ENCODE measurements at regions not wholly inside any gene's neighbourhood (a gene's known extent, or its start where the extent isn't known, plus 50 kb on each side); places are given as distances from the start of the nearest gene placed in this dataset.

- DNase-seq, result no peak
These were observed 183.5 kb upstream of the AFDN start for GRCh38 chr6:167643223-167643622.

DNA sequence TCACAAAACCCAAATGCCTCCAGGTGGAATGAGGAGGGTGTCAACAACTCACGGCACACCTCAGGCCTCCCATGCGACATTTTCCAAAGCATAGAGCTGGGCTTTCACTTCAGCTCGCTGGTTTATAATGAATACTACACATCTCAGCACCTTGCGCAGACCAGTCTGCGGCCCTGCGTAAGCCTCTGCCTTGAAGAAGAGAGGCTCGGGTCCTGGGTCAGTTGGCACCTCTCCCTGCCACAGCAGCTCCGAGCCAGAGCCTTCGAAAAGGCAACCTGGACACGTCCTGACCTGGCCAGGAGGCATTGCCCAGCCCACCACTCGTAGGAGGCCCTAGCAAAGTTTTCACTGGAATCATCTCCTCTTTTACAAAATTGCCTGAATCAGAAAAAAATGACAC is 183.0 kb upstream of the AFDN start:
- DNase-seq, result no peak

GRCh38 chr6:167644412-167645132 is 182.1 kb upstream of the AFDN start:
- DNase-seq, result no peak

DNA sequence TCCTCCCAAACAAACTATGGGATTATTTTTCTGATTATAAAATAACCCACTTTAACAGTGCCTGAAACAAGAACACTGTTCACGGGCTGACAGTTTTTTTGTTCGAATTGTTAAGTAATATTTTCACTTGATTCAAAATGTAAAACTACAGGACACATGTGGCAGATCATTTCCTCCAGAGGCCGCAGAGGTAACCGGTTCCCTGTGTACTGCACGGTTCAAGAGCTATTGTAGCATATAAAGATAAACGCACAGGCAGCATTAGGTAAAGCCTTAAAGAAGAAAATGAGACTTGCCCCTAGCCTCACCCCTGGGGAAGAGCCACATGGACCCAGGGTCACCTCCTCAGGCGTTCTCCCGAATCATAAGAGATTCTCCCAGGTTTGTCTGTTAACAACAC is 181.3 kb upstream of the AFDN start:
- no peak for DNase-seq

- DNase-seq, result no peak
These were observed 179.4 kb upstream of the AFDN start for GRCh38 chr6:167647306-167647705.

DNA sequence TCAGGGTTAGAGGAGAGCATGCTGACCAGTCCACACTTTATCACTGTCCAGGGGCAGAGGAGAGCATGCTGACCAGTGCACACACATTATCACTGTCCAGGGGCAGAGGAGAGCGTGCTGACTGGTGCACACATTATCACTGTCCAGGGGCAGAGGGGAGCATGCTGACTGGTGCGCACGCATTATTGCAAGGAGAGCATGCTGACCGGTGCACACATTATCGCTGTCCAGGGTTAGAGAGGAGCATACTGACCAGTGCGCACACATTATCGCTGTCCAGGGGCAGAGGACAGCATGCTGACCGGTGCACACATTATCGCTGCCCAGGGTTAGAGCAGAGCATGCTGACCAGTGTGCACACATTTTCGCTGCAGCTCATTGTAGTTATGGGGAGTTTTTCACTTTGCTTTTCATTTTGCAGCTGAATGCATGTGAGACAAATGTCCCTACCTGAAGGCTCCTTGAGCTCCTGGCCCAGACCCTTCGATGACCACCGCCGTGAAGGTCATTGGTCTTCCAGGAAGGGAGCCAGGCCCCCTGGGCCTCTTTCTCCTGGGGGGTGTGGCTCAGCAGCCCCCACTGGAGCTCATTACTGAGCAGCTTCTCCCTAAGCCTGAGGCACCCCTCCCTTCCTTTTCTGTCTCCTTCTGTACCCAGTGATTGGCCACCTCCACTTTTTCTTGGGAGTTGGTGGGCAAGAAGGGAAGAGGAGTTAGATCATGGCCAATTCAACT is 178.8 kb upstream of the AFDN start:
- no peak for DNase-seq

DNA sequence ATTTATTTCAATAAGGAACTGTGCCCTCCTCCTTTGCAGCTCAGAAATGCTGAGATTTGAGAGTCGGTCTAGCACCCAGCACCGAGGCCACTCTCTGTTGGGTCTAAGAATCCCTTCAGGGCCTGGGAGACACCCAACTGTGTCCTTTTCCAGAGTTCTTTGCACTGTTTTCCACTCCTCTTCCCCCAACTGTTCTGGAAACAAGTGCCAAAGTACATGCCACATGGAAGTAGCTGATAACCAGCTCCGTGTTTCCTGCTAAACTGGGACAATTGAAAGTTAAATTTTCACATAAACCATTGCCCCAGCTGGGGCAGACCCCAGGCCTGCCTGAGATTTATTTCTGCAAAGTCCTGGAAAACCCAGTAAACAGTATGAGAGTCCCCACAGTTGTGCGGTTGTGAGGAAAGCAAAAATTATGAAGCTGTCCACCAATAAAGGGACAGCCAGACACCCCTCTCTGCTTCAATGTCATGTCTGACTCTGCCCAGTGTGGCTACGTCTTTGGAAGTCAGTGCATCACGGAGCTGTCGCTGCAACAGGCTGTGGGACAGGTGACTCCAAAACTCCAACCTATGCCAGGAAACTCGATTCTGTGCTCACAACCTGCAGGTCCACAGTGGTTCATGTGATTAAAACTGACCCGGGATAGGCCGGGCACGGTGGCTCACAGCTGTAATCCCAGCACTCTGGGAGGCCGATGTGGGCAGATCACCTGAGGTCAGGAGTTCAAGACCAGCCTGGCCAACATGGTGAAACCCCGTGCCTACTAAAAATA is 178.0 kb upstream of the AFDN start:
- DNase-seq, result no peak

GRCh38 chr6:167649476-167649875 is 177.2 kb upstream of the AFDN start:
- no peak for DNase-seq

DNA sequence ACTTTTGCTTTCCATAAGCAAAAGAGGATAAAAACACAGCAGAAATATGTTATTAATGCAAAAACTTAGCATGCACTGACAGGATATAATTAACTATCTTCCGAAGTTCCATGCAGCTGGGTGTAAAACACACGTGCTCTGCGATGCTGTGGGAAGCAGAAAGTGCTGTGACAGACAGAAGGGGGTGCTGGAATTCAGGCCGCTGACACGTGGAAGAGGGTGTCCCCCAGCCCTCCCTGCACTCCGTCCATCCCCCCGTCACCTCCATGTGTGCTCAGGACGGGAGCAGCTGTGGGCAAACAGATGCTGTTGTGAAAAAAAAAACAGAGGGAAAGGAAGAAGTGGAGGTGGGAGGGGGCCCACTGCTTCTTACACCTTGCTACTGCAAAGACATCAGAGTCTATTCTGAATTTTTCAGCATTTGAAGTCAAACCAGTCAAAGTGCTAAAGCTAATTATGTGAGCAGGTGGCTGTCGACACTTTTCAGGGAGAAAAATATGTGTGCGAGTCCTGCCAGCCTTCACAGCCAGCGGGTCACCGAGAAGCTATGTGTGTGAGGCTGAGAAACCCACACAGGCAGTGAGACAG is 175.9 kb upstream of the AFDN start:
- no peak for DNase-seq

DNA sequence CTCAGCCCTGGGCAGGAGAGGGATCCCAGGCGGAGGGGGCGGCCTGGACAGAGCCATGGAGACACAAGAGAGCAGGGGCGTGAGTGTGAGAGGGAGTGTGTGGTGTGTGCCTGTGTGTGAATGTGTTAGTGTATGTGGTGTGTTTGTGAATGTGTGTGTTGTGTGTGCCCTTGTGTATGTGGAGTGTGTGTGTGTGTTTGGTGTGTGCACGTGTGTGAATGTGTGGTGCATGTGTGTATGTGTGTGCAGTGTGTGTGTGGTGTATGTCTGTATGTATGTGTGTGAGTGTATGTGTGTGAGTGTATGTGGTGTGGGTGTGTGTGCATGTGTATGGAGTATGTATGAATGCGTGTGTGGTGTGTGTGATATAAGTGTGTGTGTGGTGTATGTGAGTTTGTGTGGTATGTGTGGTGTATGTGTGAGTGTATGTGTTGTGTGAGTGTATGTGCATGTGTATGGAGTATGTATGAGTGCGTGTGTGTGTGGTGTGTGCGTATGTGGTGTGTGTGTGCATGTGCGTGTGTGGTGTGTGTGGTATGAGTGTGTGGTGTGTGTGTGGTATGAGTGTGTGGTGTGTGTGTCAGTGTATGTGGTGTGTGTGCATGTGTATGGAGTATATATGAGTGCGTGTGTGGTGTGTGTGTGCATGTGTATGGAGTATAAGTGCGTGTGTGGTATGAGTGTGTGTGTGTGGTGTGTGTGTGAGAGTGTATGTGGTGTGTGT is 175.2 kb upstream of the AFDN start:
- DNase-seq, result no peak

DNA sequence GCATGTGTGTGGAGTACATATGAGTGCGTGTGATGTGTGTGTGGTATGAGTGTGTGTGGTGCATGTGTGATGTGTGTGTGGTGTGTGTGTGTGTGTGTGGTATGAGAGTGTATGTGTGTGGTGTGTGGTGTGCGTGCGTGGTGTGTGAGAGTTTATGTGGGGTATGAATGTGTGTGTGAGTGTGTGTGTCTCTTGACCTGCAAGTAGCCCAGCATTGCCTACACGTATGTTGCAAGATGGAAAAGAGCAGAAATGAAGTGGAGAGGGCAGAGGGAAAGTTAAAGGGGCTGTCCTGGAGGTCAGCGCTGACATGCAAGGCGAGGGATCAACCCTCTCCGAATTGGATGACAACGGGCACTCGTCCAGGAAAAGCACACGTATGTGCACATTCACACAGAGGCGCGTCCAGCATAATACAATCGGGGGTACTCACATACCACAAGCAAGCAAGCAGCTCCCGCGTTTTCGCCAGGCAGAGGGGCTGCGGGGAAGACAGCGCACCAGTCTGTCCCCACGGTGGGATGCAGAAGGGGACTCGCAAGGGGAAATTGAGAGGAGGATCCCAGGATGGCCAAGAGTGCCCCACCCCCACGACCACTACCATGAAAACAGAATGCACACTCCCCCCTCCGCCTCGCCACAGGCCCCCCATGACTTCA is 174.5 kb upstream of the AFDN start:
- no peak for DNase-seq

DNA sequence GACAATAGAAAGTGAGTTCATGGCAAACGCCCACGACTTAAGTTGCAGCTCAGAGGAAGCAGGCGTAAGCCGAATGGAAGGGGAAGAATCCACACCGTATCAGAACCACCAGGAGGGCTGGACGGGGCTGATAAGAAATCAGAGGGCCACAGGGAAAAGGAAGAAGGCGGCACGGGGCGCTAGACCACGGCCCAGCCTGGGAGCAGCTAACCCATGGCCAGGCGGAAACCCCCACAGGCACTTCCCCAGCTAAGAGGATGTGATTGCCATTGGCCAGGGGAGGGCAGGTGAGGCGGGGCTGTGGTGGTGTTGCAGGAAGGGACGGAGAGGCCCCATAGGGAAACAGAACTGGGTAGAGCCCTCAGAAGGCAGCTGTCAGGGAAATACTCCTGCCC is 174.0 kb upstream of the AFDN start:
- DNase-seq, result no peak

- no peak for DNase-seq
These were observed 173.2 kb upstream of the AFDN start for GRCh38 chr6:167653561-167653960.

DNA sequence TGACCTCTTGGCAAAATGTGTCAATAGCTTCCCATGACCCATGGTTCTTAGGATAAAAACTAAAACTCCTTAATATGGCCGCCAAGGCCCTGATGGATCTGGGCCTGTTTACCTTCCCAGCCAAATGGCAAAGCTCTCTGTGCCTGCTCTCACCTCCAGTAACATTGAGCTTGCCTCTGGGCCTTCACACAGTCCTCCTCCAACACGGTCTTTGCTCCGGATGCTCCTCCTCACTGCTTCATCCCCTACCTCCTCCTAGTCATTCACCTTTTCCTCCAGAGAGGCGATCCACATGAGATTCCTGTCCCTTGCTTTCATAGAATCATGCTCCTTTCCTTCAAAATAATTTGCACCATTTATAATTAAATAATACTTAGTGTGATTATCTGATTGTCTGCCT is 172.3 kb upstream of the AFDN start:
- DNase-seq, result no peak

- DNase-seq, result no peak
These were observed 171.4 kb upstream of the AFDN start for GRCh38 chr6:167655174-167655821.

GRCh38 chr6:167658106-167658505 is 168.6 kb upstream of the AFDN start:
- DNase-seq, result no peak

GRCh38 chr6:167659046-167659445 is 167.7 kb upstream of the AFDN start:
- no peak for DNase-seq

- no peak for DNase-seq
These were observed 166.3 kb upstream of the AFDN start for GRCh38 chr6:167660424-167660823.

GRCh38 chr6:167660944-167661551 is 165.7 kb upstream of the AFDN start:
- DNase-seq, result no peak

- DNase-seq, result no peak
These were observed 165.1 kb upstream of the AFDN start for GRCh38 chr6:167661552-167662044.
